Testis (tissue), 2 donors: ENCODE measurements at regions not wholly inside any gene's neighbourhood (a gene's known extent, or its start where the extent isn't known, plus 50 kb on each side); places are given as distances from the start of the nearest gene placed in this dataset.

Source experiments
- CTCF ChIP-seq, 3 experiments: fragments of 450-650 bp in 2 of 3; fragments of 200-600 bp in 1 of 3; sonication (generic) in 1 of 3; IDR thresholded peaks; one replicate each; pipeline ENCODE4 v1.5.1; 2016 to 2019; ENCODE audit warnings: antibody characterized with exemption in 3 of 3, mild to moderate bottlenecking in 2 of 3, moderate library complexity in 1 of 3
- POLR2A ChIP-seq: fragments of 450-650 bp; IDR thresholded peaks from one replicate; pipeline ENCODE4 v1.6.1; 2017; ENCODE audit warnings: antibody characterized with exemption, mild to moderate bottlenecking, moderate library complexity

- TF ChIP-seq CTCF (IDR thresholded peaks at IDR 0.05) (no peak), POLR2A (no peak)
Measured at GRCh38 chr1:99559166-99559565, 86.7 kb upstream of the PALMD start.
